ENCODE measurements at regions not wholly inside any gene's neighbourhood (a gene's known extent, or its start where the extent isn't known, plus 50 kb on each side); places are given as distances from the start of the nearest gene placed in this dataset.
A peak's percentile ranks its signal among the peaks of the same experiment; 100 is the strongest.

- DNase-seq = no peak
- H3K18ac ChIP-seq (ENCODE audit: insufficient read length, low read depth, low read length) = no peak overlapping the region
- no peaks in the 10 kb centered on the region for H3K9me3 Mint-ChIP-seq
- H3K79me1 ChIP-seq (ENCODE audit: insufficient read depth, low read depth, low read length, poor library complexity, severe bottlenecking) = no peaks in the 10 kb centered on the region
- no peak overlapping the region for H4K8ac ChIP-seq (replicated peaks; ENCODE audit: insufficient read length, low read depth, low read length)
- no peak overlapping the region for H3K27ac ChIP-seq (ENCODE audit: insufficient read length, low read depth, low read length)
- H2AK5ac ChIP-seq (ENCODE audit: insufficient read length, low read length) = no peak overlapping the region
- no CpG with 5 or more reads among the region's 7 CpGs for WGBS (ENCODE audit: extremely low coverage, insufficient read length, low lambda C conversion rate)
- H3K23ac ChIP-seq (ENCODE audit: insufficient read length, low read depth, low read length) = no peak overlapping the region
- H3K9me3 ChIP-seq (ENCODE audit: control insufficient read depth, low read depth, low read length) = no peaks in the 10 kb centered on the region
- TF ChIP-seq, protein P1, sequence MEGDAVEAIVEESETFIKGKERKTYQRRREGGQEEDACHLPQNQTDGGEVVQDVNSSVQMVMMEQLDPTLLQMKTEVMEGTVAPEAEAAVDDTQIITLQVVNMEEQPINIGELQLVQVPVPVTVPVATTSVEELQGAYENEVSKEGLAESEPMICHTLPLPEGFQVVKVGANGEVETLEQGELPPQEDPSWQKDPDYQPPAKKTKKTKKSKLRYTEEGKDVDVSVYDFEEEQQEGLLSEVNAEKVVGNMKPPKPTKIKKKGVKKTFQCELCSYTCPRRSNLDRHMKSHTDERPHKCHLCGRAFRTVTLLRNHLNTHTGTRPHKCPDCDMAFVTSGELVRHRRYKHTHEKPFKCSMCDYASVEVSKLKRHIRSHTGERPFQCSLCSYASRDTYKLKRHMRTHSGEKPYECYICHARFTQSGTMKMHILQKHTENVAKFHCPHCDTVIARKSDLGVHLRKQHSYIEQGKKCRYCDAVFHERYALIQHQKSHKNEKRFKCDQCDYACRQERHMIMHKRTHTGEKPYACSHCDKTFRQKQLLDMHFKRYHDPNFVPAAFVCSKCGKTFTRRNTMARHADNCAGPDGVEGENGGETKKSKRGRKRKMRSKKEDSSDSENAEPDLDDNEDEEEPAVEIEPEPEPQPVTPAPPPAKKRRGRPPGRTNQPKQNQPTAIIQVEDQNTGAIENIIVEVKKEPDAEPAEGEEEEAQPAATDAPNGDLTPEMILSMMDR (conservative IDR thresholded peaks at IDR 0.05) = no peak
- H3K79me2 ChIP-seq (ENCODE audit: insufficient read depth, low read length) = no peaks in the 10 kb centered on the region
- H3K27me3 ChIP-seq (ENCODE audit: insufficient read depth, low read length) = no peaks in the 10 kb centered on the region
- no peak overlapping the region for H2BK120ac ChIP-seq (ENCODE audit: low read depth, low read length, poor library complexity, severe bottlenecking)
- no peak overlapping the region for H3K4me2 ChIP-seq (ENCODE audit: insufficient read depth, insufficient read length, low read length)
- no peaks in the 10 kb centered on the region for H3K36me3 Mint-ChIP-seq (ENCODE audit: insufficient read depth in 1 of 3, low read depth in 3 of 3)
- no peak overlapping the region for H3T11ph ChIP-seq (ENCODE audit: low read length)
- no peak overlapping the region for H3K14ac ChIP-seq (ENCODE audit: insufficient read depth, low read length)
- H3K4me3 Mint-ChIP-seq = no peak overlapping the region
- H4K5ac ChIP-seq (ENCODE audit: insufficient read length, low read depth, low read length) = no peak overlapping the region
- H3K4ac ChIP-seq (ENCODE audit: low read depth, low read length) = no peak overlapping the region
- H3K27me3 Mint-ChIP-seq (ENCODE audit: low read depth) = no peaks in the 10 kb centered on the region
- no peaks in the 10 kb centered on the region for H3K23me2 ChIP-seq (ENCODE audit: insufficient read length, low read depth, low read length, poor library complexity, severe bottlenecking)
- H2AFZ ChIP-seq (ENCODE audit: low read length) = no peak overlapping the region
- no peak overlapping the region for H3K9ac ChIP-seq (ENCODE audit: extremely low read depth, insufficient read length, low read length)
- no peak overlapping the region for H2BK5ac ChIP-seq (ENCODE audit: insufficient read length, low read length)
- H3K27ac Mint-ChIP-seq = peak overlapping the region in 1 of 3 experiments; percentile 8; a peak in 1 of 7 replicates
- no peak overlapping the region for H3K56ac ChIP-seq (ENCODE audit: insufficient read length, low read depth, low read length)
- H2BK12ac ChIP-seq (ENCODE audit: insufficient read length, low read depth, low read length) = no peak overlapping the region
- H3K4me1 Mint-ChIP-seq = peaks cover 76 to 80% of the 10 kb centered on the region in 2 experiments
- H4K20me1 ChIP-seq (ENCODE audit: control insufficient read depth, insufficient read depth, insufficient read length) = no peaks in the 10 kb centered on the region
- no peak overlapping the region for H4K91ac ChIP-seq (ENCODE audit: insufficient read length, low read depth, low read length)
- no peak overlapping the region for H2BK15ac ChIP-seq (ENCODE audit: low read depth, low read length)
- peaks cover 13% of the 10 kb centered on the region for H3K4me1 ChIP-seq (ENCODE audit: insufficient read depth, low read length)
- H2BK20ac ChIP-seq (ENCODE audit: low read depth, low read length, poor library complexity, severe bottlenecking) = no peak overlapping the region
Measured at GRCh38 chr13:99866781-99867180, 104.8 kb downstream of the ZIC5 start.

Data from H9 (cell line).